WERI-Rb-1 (cell line): ENCODE measurements at regions not wholly inside any gene's neighbourhood (a gene's known extent, or its start where the extent isn't known, plus 50 kb on each side); places are given as distances from the start of the nearest gene placed in this dataset.

Experiments
- DNase-seq: peaks from one replicate; pipeline ENCODE4 v3.0.0-alpha.2; 2020
- H3K27ac ChIP-seq: fragments of 250-450 bp; sonication (Bioruptor Pico); 2 replicates; pipeline ENCODE4 v1.5.1; 2020; ENCODE audit warnings: mild to moderate bottlenecking, moderate library complexity
- H3K27me3 ChIP-seq: fragments of 250-450 bp; sonication (Bioruptor Pico); 2 replicates; pipeline ENCODE4 v1.5.1; 2021; ENCODE audit warnings: mild to moderate bottlenecking, low read depth, moderate library complexity; ENCODE audit not compliant: insufficient read depth, severe bottlenecking
- H3K36me3 ChIP-seq: fragments of 250-450 bp; sonication (Bioruptor Pico); 2 replicates; pipeline ENCODE4 v1.5.1; 2020; ENCODE audit warnings: mild to moderate bottlenecking, moderate library complexity
- H3K4me3 ChIP-seq: 2 replicates; pipeline ENCODE4 v1.5.1; 2011; ENCODE audit warnings: low read depth, mild to moderate bottlenecking, control low read depth, low read length
- H3K9me3 ChIP-seq: fragments of 250-450 bp; sonication (Bioruptor Pico); 2 replicates; pipeline ENCODE4 v1.5.1; 2021; ENCODE audit warnings: mild to moderate bottlenecking, moderate library complexity; ENCODE audit not compliant: severe bottlenecking
- CTCF ChIP-seq: IDR thresholded peaks from 2 replicates; pipeline ENCODE4 v1.5.1; 2011; ENCODE audit warnings: low read depth, mild to moderate bottlenecking, control low read depth, inconsistent platforms, low read length

DNA sequence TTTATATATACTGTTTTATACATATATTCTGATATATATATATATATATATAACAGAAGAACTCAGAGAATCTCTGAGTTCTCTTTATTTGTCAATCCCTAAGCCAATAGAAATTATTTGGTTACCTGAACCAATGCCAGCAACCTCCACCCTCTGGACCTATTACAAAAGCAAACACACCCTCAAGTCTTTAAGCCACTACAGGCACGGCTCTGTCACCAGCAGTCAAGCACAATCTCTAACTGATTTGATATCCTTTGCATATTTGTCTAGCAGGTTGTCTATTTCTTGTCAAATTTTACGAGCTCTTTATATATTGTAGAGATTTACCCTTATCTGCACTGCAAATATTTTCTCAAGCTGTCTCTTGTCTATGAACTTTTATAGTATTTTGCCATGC, 66.6 kb upstream of the TOPAZ1 start:
- Histone ChIP-seq H3K27me3 (peaks cover 3% of the 10 kb centered on the region), H3K4me3 (no peak overlapping the region), H3K9me3 (no peaks in the 10 kb centered on the region), H3K27ac (no peak overlapping the region), H3K36me3 (no peaks in the 10 kb centered on the region)
- no peak for TF ChIP-seq CTCF
- no peak for DNase-seq

DNA sequence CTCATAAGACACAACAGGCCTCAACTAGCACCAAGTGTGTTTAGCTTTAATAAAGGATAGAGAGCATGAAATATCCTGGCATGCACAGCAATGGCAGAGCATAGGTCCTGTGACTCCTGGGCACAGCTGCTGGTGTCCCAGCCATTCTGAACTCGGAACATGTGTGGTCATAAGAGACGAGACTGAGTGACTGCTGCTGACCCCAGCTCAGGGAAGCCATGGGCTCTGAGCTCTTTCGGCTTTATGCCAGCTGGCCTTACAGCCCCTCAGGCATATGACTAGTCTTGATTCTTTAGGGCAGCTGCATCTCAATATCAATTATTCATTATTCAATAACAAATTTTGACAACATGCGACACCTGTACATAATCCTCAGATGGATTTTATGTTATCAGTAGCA, 62.4 kb upstream of the TOPAZ1 start:
- no peaks in the 10 kb centered on the region for H3K27me3 ChIP-seq
- no peaks in the 10 kb centered on the region for H3K36me3 ChIP-seq
- no peaks in the 10 kb centered on the region for H3K9me3 ChIP-seq
- H3K4me3 ChIP-seq: no peak overlapping the region
- TF ChIP-seq CTCF: no peak
- no peak for DNase-seq
- no peak overlapping the region for H3K27ac ChIP-seq

GRCh38 chr3:44184319-44184953, 57.2 kb upstream of the TOPAZ1 start:
- no peak for DNase-seq
- no peaks in the 10 kb centered on the region for H3K36me3 ChIP-seq
- no peaks in the 10 kb centered on the region for H3K9me3 ChIP-seq
- H3K27ac ChIP-seq: no peak overlapping the region
- no peaks in the 10 kb centered on the region for H3K27me3 ChIP-seq
- no peak overlapping the region for H3K4me3 ChIP-seq
- TF ChIP-seq CTCF: no peak

DNA sequence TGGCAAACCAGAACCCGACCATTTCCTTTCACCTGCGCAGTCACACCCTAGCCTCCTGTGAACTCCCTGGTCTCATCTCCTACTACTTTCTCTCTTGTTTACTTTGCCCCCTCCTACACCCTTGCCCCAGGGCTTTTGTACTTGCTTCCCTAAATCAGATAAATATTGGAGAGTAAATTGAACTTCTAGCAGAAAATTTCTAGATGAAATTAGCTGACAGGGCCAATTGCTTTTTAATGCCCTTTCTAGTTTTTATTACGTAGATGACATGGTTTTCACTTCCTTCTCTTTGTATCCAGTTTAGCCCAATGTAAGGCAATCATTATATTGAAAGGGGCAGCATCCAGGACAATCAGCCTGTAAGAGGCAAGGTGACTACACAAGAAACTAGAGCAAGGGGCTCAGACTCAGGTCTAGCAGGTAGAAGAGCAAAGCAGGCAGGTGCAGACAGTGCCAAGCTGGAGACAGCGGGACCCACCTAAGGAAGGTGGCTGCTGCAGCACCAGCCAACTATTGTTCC, 56.2 kb upstream of the TOPAZ1 start:
- no peak for TF ChIP-seq CTCF
- Histone ChIP-seq H3K9me3 (no peaks in the 10 kb centered on the region), H3K36me3 (no peaks in the 10 kb centered on the region), H3K27me3 (no peaks in the 10 kb centered on the region), H3K27ac (no peak overlapping the region), H3K4me3 (no peak overlapping the region)
- no peak for DNase-seq

DNA sequence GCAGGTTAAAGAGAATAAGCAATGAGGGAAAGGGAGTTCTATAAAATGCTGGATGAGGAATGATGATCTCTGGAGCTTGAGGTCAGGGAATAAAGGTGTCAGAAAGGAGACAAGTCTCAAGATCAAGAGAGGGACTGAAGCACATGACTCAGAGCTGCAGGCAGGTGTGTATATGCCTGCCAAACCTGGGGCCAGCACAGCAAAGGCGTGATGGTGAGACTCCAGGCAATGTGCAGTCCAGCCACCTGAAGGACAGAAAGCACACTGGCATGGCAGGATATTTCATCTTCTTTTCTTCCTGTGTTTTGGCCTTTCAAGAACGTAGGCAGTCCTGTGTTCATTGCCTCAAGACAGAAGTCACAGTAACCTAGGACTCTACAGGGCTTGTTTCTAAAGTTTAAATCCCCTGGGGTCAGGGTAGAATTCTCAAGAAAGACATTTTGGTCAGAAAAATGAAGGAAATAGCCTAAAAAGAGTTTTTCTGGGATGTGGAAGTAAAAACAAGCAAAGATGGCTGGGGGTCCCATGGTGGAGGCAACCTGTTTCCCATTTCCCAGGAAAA, 55.5 kb upstream of the TOPAZ1 start:
- no peaks in the 10 kb centered on the region for H3K27me3 ChIP-seq
- no peak overlapping the region for H3K27ac ChIP-seq
- no peak overlapping the region for H3K4me3 ChIP-seq
- no peak for TF ChIP-seq CTCF
- no peaks in the 10 kb centered on the region for H3K36me3 ChIP-seq
- H3K9me3 ChIP-seq: no peaks in the 10 kb centered on the region
- DNase-seq: no peak

DNA sequence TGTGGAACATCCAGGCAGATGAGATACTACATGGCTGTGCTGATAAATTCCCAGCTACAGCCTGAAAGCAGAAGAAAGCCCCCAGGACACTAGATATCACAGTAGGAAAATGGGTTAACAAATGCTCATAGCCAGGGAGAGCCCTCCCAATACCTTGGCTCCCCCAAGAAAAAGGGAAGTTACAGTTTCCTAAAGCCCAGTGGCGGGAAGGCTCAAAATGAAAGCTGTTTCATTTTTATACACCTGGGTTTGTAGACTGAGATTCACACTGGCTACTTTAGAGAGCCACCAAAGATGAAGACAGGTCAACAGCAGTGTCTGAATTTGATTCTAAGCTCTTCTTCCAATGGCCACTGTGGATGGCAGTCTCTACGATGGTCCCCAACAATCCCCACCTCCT, 55.0 kb upstream of the TOPAZ1 start:
- Histone ChIP-seq H3K27me3 (no peaks in the 10 kb centered on the region), H3K36me3 (no peaks in the 10 kb centered on the region), H3K4me3 (no peak overlapping the region), H3K9me3 (no peaks in the 10 kb centered on the region), H3K27ac (no peak overlapping the region)
- TF ChIP-seq CTCF: no peak
- no peak for DNase-seq
